Neural cell (in vitro differentiated cells): ENCODE measurements at regions not wholly inside any gene's neighbourhood (a gene's known extent, or its start where the extent isn't known, plus 50 kb on each side); places are given as distances from the start of the nearest gene placed in this dataset.

Experiments
- H2AFZ ChIP-seq: fragments of 200-600, 300-800 bp; sonication (generic), shearing (Covaris generic); 2 replicates; pipeline ENCODE4 v1.6.0; 2014; ENCODE audit warnings: low read depth, mild to moderate bottlenecking, antibody characterized with exemption, low read length, moderate library complexity
- H3F3A ChIP-seq: fragments of 200-600 bp; shearing (Covaris generic); 2 replicates; pipeline ENCODE4 v1.6.1; 2016; ENCODE audit warnings: mild to moderate bottlenecking, moderate library complexity, mixed read lengths, antibody characterized with exemption, low read length; ENCODE audit not compliant: insufficient read depth, poor library complexity, severe bottlenecking
- H3K27ac ChIP-seq: fragments of 200-600, 300-800 bp; sonication (generic), shearing (Covaris generic); 2 replicates; pipeline ENCODE4 v1.5.1; 2014; ENCODE audit warnings: mild to moderate bottlenecking, low read length, moderate library complexity
- H3K27me3 ChIP-seq: fragments of 300-800, 200-600 bp; sonication (generic), shearing (Covaris generic); 2 replicates; pipeline ENCODE4 v1.6.0; 2014; ENCODE audit warnings: mild to moderate bottlenecking, low read depth, low read length, moderate library complexity; ENCODE audit not compliant: insufficient read depth
- H3K36me3 ChIP-seq: fragments of 300-800, 200-600 bp; sonication (generic), shearing (Covaris generic); 2 replicates; pipeline ENCODE4 v1.5.1; 2014; ENCODE audit warnings: mild to moderate bottlenecking, antibody characterized with exemption, low read length, moderate library complexity; ENCODE audit not compliant: insufficient read depth
- H3K4me2 ChIP-seq: fragments of 300-800, 200-600 bp; sonication (generic), shearing (Covaris generic); 2 replicates; pipeline ENCODE4 v1.6.0; 2014; ENCODE audit warnings: mild to moderate bottlenecking, low read length
- H3K4me3 ChIP-seq: fragments of 300-800, 200-600 bp; sonication (generic), shearing (Covaris generic); 2 replicates; pipeline ENCODE4 v1.5.1; 2014; ENCODE audit warnings: mild to moderate bottlenecking, low read length, moderate library complexity
- H3K79me2 ChIP-seq: fragments of 200-600 bp; shearing (Covaris generic); replicated peaks from 2 replicates; pipeline ENCODE4 v1.6.0; 2014; ENCODE audit warnings: mild to moderate bottlenecking, low read length, moderate library complexity; ENCODE audit not compliant: insufficient read depth
- H3K9ac ChIP-seq: fragments of 300-800, 200-600 bp; sonication (generic), shearing (Covaris generic); 2 replicates; pipeline ENCODE4 v1.6.1; 2016; ENCODE audit warnings: mild to moderate bottlenecking, low read length, mixed read lengths
- H3K9me2 ChIP-seq: fragments of 200-600 bp; shearing (Covaris generic); 2 replicates; pipeline ENCODE4 v1.6.1; 2016; ENCODE audit warnings: mild to moderate bottlenecking, low read length, mixed read lengths; ENCODE audit not compliant: insufficient read depth
- H3K9me3 ChIP-seq: fragments of 200-600, 300-800 bp; sonication (generic), shearing (Covaris generic); 2 replicates; pipeline ENCODE4 v1.6.1; 2016; ENCODE audit warnings: mild to moderate bottlenecking, mixed run types, low read length, moderate library complexity, mixed read lengths
- H4K20me1 ChIP-seq: fragments of 200-600 bp; shearing (Covaris generic); 2 replicates; pipeline ENCODE4 v1.6.1; 2016; ENCODE audit warnings: mild to moderate bottlenecking, mixed run types; ENCODE audit not compliant: insufficient read depth
- CTCF ChIP-seq: fragments of 450-650 bp; IDR thresholded peaks from 2 replicates; pipeline ENCODE4 v1.5.1; 2014; ENCODE audit warnings: antibody characterized with exemption, mild to moderate bottlenecking, moderate library complexity; ENCODE audit not compliant: poor library complexity, severe bottlenecking
- EP300 ChIP-seq: fragments of 450-650 bp; conservative IDR thresholded peaks from 2 replicates; pipeline ENCODE4 v1.6.1; 2014; ENCODE audit warnings: antibody characterized with exemption, mild to moderate bottlenecking, moderate library complexity; ENCODE audit not compliant: poor library complexity, severe bottlenecking
- EZH2 ChIP-seq: fragments of 200-600, 300-800 bp; shearing (Covaris generic), sonication (generic); IDR thresholded peaks from 2 replicates; pipeline ENCODE4 v1.6.1; 2014; ENCODE audit warnings: antibody characterized with exemption, low read length, borderline replicate concordance, mild to moderate bottlenecking; ENCODE audit not compliant: insufficient read depth, poor library complexity, severe bottlenecking
- POLR2AphosphoS5 ChIP-seq: IDR thresholded peaks from 2 replicates; pipeline ENCODE4 v1.6.1; 2012
- RAD21 ChIP-seq: fragments of 450-650 bp; conservative IDR thresholded peaks from 2 replicates; pipeline ENCODE4 v1.6.1; 2014; ENCODE audit warnings: antibody characterized with exemption, mild to moderate bottlenecking, moderate library complexity
- REST ChIP-seq: IDR thresholded peaks from 2 replicates; pipeline ENCODE4 v1.6.1; 2012; ENCODE audit warnings: borderline replicate concordance
- SMC3 ChIP-seq: fragments of 450-650 bp; conservative IDR thresholded peaks from 2 replicates; pipeline ENCODE4 v1.6.1; 2014; ENCODE audit warnings: antibody characterized with exemption, mild to moderate bottlenecking, moderate library complexity; ENCODE audit not compliant: poor library complexity

- Histone ChIP-seq H3K9me2 (no peaks in the 10 kb centered on the region), H4K20me1 (no peaks in the 10 kb centered on the region), H3K27ac (no peak overlapping the region), H3K79me2 (no peaks in the 10 kb centered on the region), H3K4me3 (no peak overlapping the region), H3K9ac (no peak overlapping the region), H2AFZ (no peak overlapping the region), H3K36me3 (no peaks in the 10 kb centered on the region), H3K27me3 (no peaks in the 10 kb centered on the region), H3K4me2 (no peak overlapping the region), H3F3A (no peaks in the 10 kb centered on the region), H3K9me3 (no peaks in the 10 kb centered on the region)
- TF ChIP-seq RAD21, result no peak
- no peak for TF ChIP-seq CTCF
- TF ChIP-seq REST, result no peak
- no peak for TF ChIP-seq SMC3
- no peak for TF ChIP-seq POLR2AphosphoS5
- no peak for TF ChIP-seq EZH2
- no peak for TF ChIP-seq EP300
Measured at GRCh38 chr10:36221101-36221500, 579.0 kb upstream of the FZD8 start.

- Histone ChIP-seq H3K9ac (no peak overlapping the region), H3K27ac (no peak overlapping the region), H3K27me3 (no peaks in the 10 kb centered on the region), H4K20me1 (no peaks in the 10 kb centered on the region), H3K36me3 (no peaks in the 10 kb centered on the region), H3K4me2 (no peak overlapping the region), H3K4me3 (no peak overlapping the region), H3K9me3 (no peaks in the 10 kb centered on the region), H3K79me2 (no peaks in the 10 kb centered on the region), H3K9me2 (no peaks in the 10 kb centered on the region), H2AFZ (no peak overlapping the region), H3F3A (no peaks in the 10 kb centered on the region)
- no peak for TF ChIP-seq REST
- no peak for TF ChIP-seq RAD21
- no peak for TF ChIP-seq POLR2AphosphoS5
- no peak for TF ChIP-seq EZH2
- no peak for TF ChIP-seq EP300
Measured at GRCh38 chr10:36220151-36220550, 578.1 kb upstream of the FZD8 start.
